Erythroblast (primary cell): ENCODE measurements at regions not wholly inside any gene's neighbourhood (a gene's known extent, or its start where the extent isn't known, plus 50 kb on each side); places are given as distances from the start of the nearest gene placed in this dataset.

Experiments
- GATA1 ChIP-seq: IDR thresholded peaks from 2 replicates; pipeline ENCODE4 v1.6.1; 2011; ENCODE audit warnings: low read depth, mild to moderate bottlenecking, control low read depth, low read length, moderate library complexity
- POLR2A ChIP-seq: IDR thresholded peaks from 2 replicates; pipeline ENCODE4 v1.6.1; 2011; ENCODE audit warnings: mild to moderate bottlenecking, low read length

DNA sequence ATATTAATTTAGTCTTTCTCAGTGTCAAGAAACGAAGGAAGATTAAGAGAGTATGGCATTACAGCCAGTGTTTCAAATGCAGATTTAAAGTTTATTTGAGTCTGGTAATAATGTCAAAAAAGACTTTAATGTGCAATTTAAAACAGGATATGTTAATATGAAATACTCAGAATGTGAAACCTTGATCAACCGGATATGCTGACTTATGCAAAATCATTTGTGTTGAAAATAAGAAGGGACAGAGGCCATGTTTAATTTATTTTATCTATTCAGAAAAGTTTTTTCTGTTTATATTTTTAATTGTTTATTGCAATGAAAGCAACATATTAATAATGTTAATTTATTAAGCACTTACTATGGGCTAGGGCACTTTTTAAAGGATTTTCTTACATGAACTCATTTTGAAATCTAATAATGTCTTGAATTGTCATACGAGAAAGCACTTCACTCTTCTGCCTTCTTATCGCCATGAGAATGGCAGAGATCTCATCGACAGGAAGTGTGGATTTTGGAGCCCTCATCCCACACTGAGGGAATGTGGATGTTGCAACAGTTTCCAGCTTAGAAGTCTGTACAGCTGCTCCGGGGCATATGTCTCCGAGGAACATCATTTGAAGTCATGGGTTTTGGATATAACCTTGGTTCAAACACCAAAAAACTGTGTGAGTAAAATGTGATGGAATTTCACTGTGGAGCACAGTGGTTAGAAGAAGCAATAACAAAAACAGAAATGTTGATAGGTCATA lies 1410.4 kb downstream of the EPHA7 start:
- no peak for TF ChIP-seq POLR2A
- TF ChIP-seq GATA1: no peak
